Heart left ventricle (tissue), 16 donors: ENCODE measurements at regions not wholly inside any gene's neighbourhood (a gene's known extent, or its start where the extent isn't known, plus 50 kb on each side); places are given as distances from the start of the nearest gene placed in this dataset.

Source experiments
- ATAC-seq, 4 donors: fragments of 200-7000 bp; cut with Tn5 transposase; one replicate each; pipeline ENCODE4 v1.9.1; 2020 to 2022; ENCODE audit warnings: moderate library complexity in 4 of 4, mild to moderate bottlenecking in 3 of 4, moderate number of reproducible peaks in 1 of 4
- DNase-seq, 5 donors: peaks; one replicate each; pipeline ENCODE4 v3.0.0-alpha.2; 2020
- H3K27ac ChIP-seq, 12 donors: fragments of 200-600 bp; sonication (generic) in 4 of 12; one replicate each; pipeline versions ENCODE4 v1.5.0 to v1.8.0; 2016 to 2022; ENCODE audit warnings: mild to moderate bottlenecking in 2 of 12
- H3K27me3 ChIP-seq, 9 donors: fragments of 200-600 bp; sonication (generic) in 2 of 9; one replicate each; pipeline versions ENCODE4 v1.5.1 to v1.8.0; 2016 to 2022; ENCODE audit warnings: mild to moderate bottlenecking in 3 of 9
- H3K36me3 ChIP-seq, 9 donors: fragments of 200-600 bp; sonication (generic) in 2 of 9; one replicate each; pipeline versions ENCODE4 v1.5.0 to v1.8.0; 2018 to 2022; ENCODE audit warnings: mild to moderate bottlenecking in 2 of 9
- H3K4me1 ChIP-seq, 12 donors: fragments of 200-600 bp; sonication (generic) in 4 of 12; one replicate each; pipeline versions ENCODE4 v1.5.0 to v1.8.0; 2016 to 2022; ENCODE audit warnings: mild to moderate bottlenecking in 3 of 12
- H3K4me3 ChIP-seq, 12 donors: fragments of 200-600 bp; sonication (generic) in 4 of 12; one replicate each; pipeline versions ENCODE4 v1.5.0 to v1.8.0; 2017 to 2022; ENCODE audit warnings: mild to moderate bottlenecking in 9 of 12, moderate library complexity in 4 of 12
- H3K9me3 ChIP-seq, 12 donors: fragments of 200-600 bp; sonication (generic) in 4 of 12; one replicate each; pipeline versions ENCODE4 v1.5.0 to v1.8.0; 2016 to 2022; ENCODE audit warnings: mild to moderate bottlenecking in 1 of 12
- CTCF ChIP-seq, 12 donors: fragments of 200-600 bp; sonication (generic) in 4 of 12; IDR thresholded peaks; one replicate each; pipeline versions ENCODE4 v1.5.0 to v1.8.0; 2018 to 2022; ENCODE audit warnings: antibody characterized with exemption in 12 of 12, mild to moderate bottlenecking in 5 of 12
- POLR2A ChIP-seq, 2 donors: fragments of 450-650 bp; IDR thresholded peaks; one replicate each; pipeline ENCODE4 v1.6.1; 2017; ENCODE audit warnings: antibody characterized with exemption in 2 of 2, mild to moderate bottlenecking in 2 of 2, moderate library complexity in 2 of 2
- WGBS, 4 donors: extraction: QIAGEN DNeasy Blood & Tissue Kit in 2 of 4; methylation state at CpG; one replicate each; pipeline versions ENCODE4 v1.1.5 to v1.1.7; 2013 to 2018; 5-methylcytosine and 5-hydroxymethylcytosine counted together
- intact Hi-C, 10 donors: fragments of 100-400 bp; cut with DNase I; formaldehyde crosslinking; loops; one replicate each; pipeline versions ENCODE4 v1.11.1 to v1.14.2; 2022
- donor health status: ischemic (EF 13 %, LVEDD 7.1; RV severe dilation, severe dysfunction).
- donor health status: healthy with polysubstance abuse.
- donor health status: DM: no; HTN: yes; CAD: no.
- donor health status: DM: no; HTN: no; CAD: no.
- donor health status: ischemic (EF 25% LVEDD 6.9; RV normal size, moderate dysfunction).
- donor health status: ischemic (EF 25% LVEDD 5.7; RV mildly dilated, moderate dysfunction).
- donor health status: healthy.
- donor health status: DM: yes; HTN: yes; CAD: no.
- donor health status: ischemic (EF 35%, LVEDD 5.7; RV mildly dilated, moderate dysfunction).
- donor health status: nonischemic (EF 11% LVEDD 7.7; RV severe dilation, severe dysfunction).
- donor health status: DM: yes; HTN: yes; CAD: no.
- donor health status: PGD.
- donor health status: ischemic (EF 29% LVEDD 5.4; RV normal size, mild dysfunction).
- donor health status: nonischemic (EF 23%, LVEDD 6.1; RV moderate dilation, normal function).

GRCh38 chr1:58925247-58925646 lies 141.4 kb upstream of the JUN start:
- Histone ChIP-seq H3K27ac (no peak overlapping the region), H3K4me3 (no peak overlapping the region), H3K4me1 (peaks cover 0 to 38% (median 9%) of the 10 kb centered on the region in 12 donors), H3K36me3 (no peaks in the 10 kb centered on the region), H3K9me3 (no peaks in the 10 kb centered on the region), H3K27me3 (no peaks in the 10 kb centered on the region)
- DNase-seq: no peak
- TF ChIP-seq POLR2A (IDR thresholded peaks at IDR 0.05): no peak
- no peak for TF ChIP-seq CTCF (IDR thresholded peaks at IDR 0.05)
- no peak for ATAC-seq
- intact Hi-C loops: no loop called here
- 93 to 100% (median 97%) methylated on average over 2 of the region's 2 CpGs for WGBS, 4 donors

- no peak overlapping the region for H3K27ac ChIP-seq
- H3K36me3 ChIP-seq: no peaks in the 10 kb centered on the region
- no peaks in the 10 kb centered on the region for H3K9me3 ChIP-seq
- ATAC-seq (no peak), DNase-seq (no peak)
- WGBS, 4 donors: 52 to 59% (median 57%) methylated on average over 1 of the region's 1 CpG
- H3K27me3 ChIP-seq: no peaks in the 10 kb centered on the region
- intact Hi-C loops: no loop called here
- H3K4me1 ChIP-seq: peaks cover 0 to 31% (median 9%) of the 10 kb centered on the region in 12 donors
- TF ChIP-seq CTCF (IDR thresholded peaks at IDR 0.05) (no peak), POLR2A (IDR thresholded peaks at IDR 0.05) (no peak)
- no peak overlapping the region for H3K4me3 ChIP-seq
Observed at GRCh38 chr1:58926152-58926551, 142.3 kb upstream of the JUN start.

GRCh38 chr1:58927041-58927721 lies 143.3 kb upstream of the JUN start:
- DNase-seq (no peak), ATAC-seq (no peak)
- Histone ChIP-seq H3K9me3 (no peaks in the 10 kb centered on the region), H3K4me1 (peaks cover 0 to 23% (median 6%) of the 10 kb centered on the region in 12 donors), H3K27ac (no peak overlapping the region), H3K27me3 (no peaks in the 10 kb centered on the region), H3K36me3 (no peaks in the 10 kb centered on the region), H3K4me3 (no peak overlapping the region)
- 77 to 81% (median 80%) methylated on average over 4 of the region's 4 CpGs for WGBS, 4 donors
- intact Hi-C loops: no loop called here
- TF ChIP-seq CTCF (IDR thresholded peaks at IDR 0.05) (no peak), POLR2A (IDR thresholded peaks at IDR 0.05) (no peak)

- DNase-seq (no peak), ATAC-seq (no peak)
- intact Hi-C loops: no loop called here
- no peaks in the 10 kb centered on the region for H3K36me3 ChIP-seq
- 94 to 98% (median 96%) methylated on average over 3 of the region's 3 CpGs for WGBS, 4 donors
- H3K27me3 ChIP-seq: no peaks in the 10 kb centered on the region
- TF ChIP-seq CTCF (IDR thresholded peaks at IDR 0.05): no peak
- no peak for TF ChIP-seq POLR2A (IDR thresholded peaks at IDR 0.05)
- no peak overlapping the region for H3K27ac ChIP-seq
- peaks cover 0 to 21% (median under 1%) of the 10 kb centered on the region in 12 donors for H3K4me1 ChIP-seq
- no peak overlapping the region for H3K4me3 ChIP-seq
- no peaks in the 10 kb centered on the region for H3K9me3 ChIP-seq
Observed at GRCh38 chr1:58927722-58928085, 143.9 kb upstream of the JUN start.
